A549 (cell line): ENCODE measurements at regions not wholly inside any gene's neighbourhood (a gene's known extent, or its start where the extent isn't known, plus 50 kb on each side); places are given as distances from the start of the nearest gene placed in this dataset.

Source experiments
- ATAC-seq, 2 experiments: fragments of 200-7000 bp in 1 of 2; fragments of >200 bp in 1 of 2; cut with Nextera tagmentation in 1 of 2; cut with Tn5 transposase in 1 of 2; 3 replicates each; pipeline versions ENCODE4 v1.8.0 to v1.9.1; 2018 to 2020; ENCODE audit warnings: mild to moderate bottlenecking in 1 of 2, moderate library complexity in 1 of 2
- CTCF ChIA-PET: fragments of 300-600 bp; sonication (Branson Sonifier 250); formaldehyde crosslinking; extraction: SDS; loops from one replicate; lab custom pipeline; 2021; ENCODE audit warnings: antibody characterized with exemption, inconsistent platforms; lab: Yijun Ruan, JAX
- POLR2A ChIA-PET: fragments of 350-600 bp; formaldehyde crosslinking; extraction: SDS; loops from one replicate; lab custom pipeline; 2021; ENCODE audit warnings: antibody characterized with exemption, inconsistent platforms; lab: Yijun Ruan, JAX
- DNase-seq, 2 experiments: peaks; one replicate each; pipeline versions ENCODE4 v3.0.0 to v3.0.0-alpha.2; 2011 to 2016; ENCODE audit warnings: low read depth in 1 of 2, low spot score in 1 of 2
- FAIRE-seq: peaks from 2 replicates; lab custom pipeline; 2011; peaks lifted over from hg19 to GRCh38; lab: Jason Lieb, UNC
- H3K27ac ChIP-seq, 2 experiments: fragments of >200 bp; sonication (Bioruptor Twin); formaldehyde crosslinking; 3 replicates each; pipeline ENCODE4 v1.5.1; 2016 to 2017
- H3K4me1 ChIP-seq: fragments of >200 bp; sonication (Bioruptor Twin); formaldehyde crosslinking; 3 replicates; pipeline ENCODE4 v1.6.1; 2016
- H3K4me2 ChIP-seq: fragments of >200 bp; sonication (Bioruptor Twin); formaldehyde crosslinking; 3 replicates; pipeline ENCODE4 v1.6.1; 2016
- H3K4me3 ChIP-seq: fragments of >200 bp; sonication (Bioruptor Twin); formaldehyde crosslinking; 3 replicates; pipeline ENCODE4 v1.5.1; 2016
- H3K9me3 ChIP-seq: fragments of >200 bp; sonication (Bioruptor Twin); formaldehyde crosslinking; 3 replicates; pipeline ENCODE4 v1.6.1; 2016
- EHF ChIP-seq: fragments of 250-450 bp; sonication (Bioruptor Pico); IDR thresholded peaks from 2 replicates; pipeline ENCODE4 v1.5.0; 2020; ENCODE audit warnings: mild to moderate bottlenecking
- FOSB ChIP-seq: fragments of 250-450 bp; sonication (Bioruptor Pico); IDR thresholded peaks from 2 replicates; pipeline ENCODE4 v1.5.0; 2020; ENCODE audit warnings: mild to moderate bottlenecking, moderate library complexity
- FOSL2 ChIP-seq, 2 experiments: fragments of 450-650 bp in 1 of 2; fragments of >200 bp in 1 of 2; sonication (Bioruptor Twin) in 1 of 2; formaldehyde crosslinking; IDR thresholded peaks; 2 replicates each; pipeline versions ENCODE4 v1.5.0 to v1.6.1; 2016 to 2020; ENCODE audit warnings: mild to moderate bottlenecking in 1 of 2, moderate library complexity in 1 of 2
- GATA3 ChIP-seq: IDR thresholded peaks from 2 replicates; pipeline ENCODE4 v1.6.1; 2012; ENCODE audit warnings: borderline replicate concordance
- HDAC2 ChIP-seq: fragments of 200-600 bp; sonication (generic); IDR thresholded peaks from 2 replicates; pipeline ENCODE4 v1.6.1; 2016
- JUN ChIP-seq, 2 experiments: fragments of >200 bp; sonication (Bioruptor Twin); formaldehyde crosslinking; IDR thresholded peaks; 2 replicates in 1 of 2; 3 replicates in 1 of 2; pipeline ENCODE4 v1.6.1; 2016 to 2017
- JUNB ChIP-seq: fragments of >200 bp; sonication (Bioruptor Twin); formaldehyde crosslinking; IDR thresholded peaks from 2 replicates; pipeline ENCODE4 v1.6.1; 2016
- KDM1A ChIP-seq: fragments of 200-600 bp; sonication (generic); IDR thresholded peaks from 2 replicates; pipeline ENCODE4 v1.6.1; 2016; ENCODE audit warnings: low read depth, mild to moderate bottlenecking
- KDM5A ChIP-seq: fragments of 200-600 bp; sonication (generic); IDR thresholded peaks from 2 replicates; pipeline ENCODE4 v1.6.1; 2016; ENCODE audit warnings: antibody characterized with exemption, mild to moderate bottlenecking
- MAFK ChIP-seq: fragments of 450-650 bp; IDR thresholded peaks from 2 replicates; pipeline ENCODE4 v1.6.1; 2014; ENCODE audit not compliant: partially characterized antibody
- NFE2L2 ChIP-seq: fragments of 150-350 bp; conservative IDR thresholded peaks from 2 replicates; pipeline ENCODE4 v1.6.1; 2014; ENCODE audit warnings: low read length
- NPAS2 ChIP-seq: fragments of 250-450 bp; sonication (Bioruptor Pico); IDR thresholded peaks from 2 replicates; pipeline ENCODE4 v1.8.0; 2022; ENCODE audit warnings: mild to moderate bottlenecking, moderate library complexity, borderline replicate concordance
- NR3C1 ChIP-seq: fragments of >200 bp; sonication (Bioruptor Twin); formaldehyde crosslinking; IDR thresholded peaks from 3 replicates; pipeline ENCODE4 v1.6.1; 2017
- POLR2AphosphoS2 ChIP-seq: conservative IDR thresholded peaks from 2 replicates; pipeline ENCODE4 v1.6.1; 2012; ENCODE audit warnings: low read length, improper control_type of control experiment, inconsistent platforms
- RCOR1 ChIP-seq: fragments of 150-350 bp; IDR thresholded peaks from 2 replicates; pipeline ENCODE4 v1.6.1; 2014; ENCODE audit warnings: antibody characterized with exemption, low read length, low read depth
- RNF2 ChIP-seq: fragments of 200-600 bp; sonication (generic); IDR thresholded peaks from 2 replicates; pipeline ENCODE4 v1.6.1; 2016; ENCODE audit warnings: low read depth, mild to moderate bottlenecking, antibody characterized with exemption, moderate library complexity, borderline replicate concordance
- TP53 ChIP-seq: fragments of 250-450 bp; sonication (Bioruptor Pico); IDR thresholded peaks from 2 replicates; pipeline ENCODE4 v1.5.0; 2021; ENCODE audit warnings: mild to moderate bottlenecking, moderate library complexity
- ZC3H11A ChIP-seq: fragments of 450-650 bp; IDR thresholded peaks from 2 replicates; pipeline ENCODE4 v1.6.1; 2014; ENCODE audit warnings: antibody characterized with exemption, mild to moderate bottlenecking
- ZFP36 ChIP-seq: fragments of 450-650 bp; IDR thresholded peaks from 2 replicates; pipeline ENCODE4 v1.6.1; 2014; ENCODE audit warnings: borderline replicate concordance; ENCODE audit not compliant: partially characterized antibody
- WGBS: methylation state at CpG from one replicate; pipeline ENCODE4 v1.1.6; 2017; ENCODE audit errors: missing lambda C conversion rate; 5-methylcytosine and 5-hydroxymethylcytosine counted together
- TF ChIP-seq, protein P1 (sequence below): fragments of >200 bp; sonication (Bioruptor Twin); formaldehyde crosslinking; IDR thresholded peaks from 2 replicates; pipeline ENCODE4 v1.6.1; 2016
- TF ChIP-seq, protein P2 (sequence below): fragments of 200-600 bp; sonication (generic); IDR thresholded peaks from 2 replicates; pipeline ENCODE4 v1.6.1; 2016; ENCODE audit warnings: antibody characterized with exemption, mild to moderate bottlenecking, moderate library complexity

DNA sequence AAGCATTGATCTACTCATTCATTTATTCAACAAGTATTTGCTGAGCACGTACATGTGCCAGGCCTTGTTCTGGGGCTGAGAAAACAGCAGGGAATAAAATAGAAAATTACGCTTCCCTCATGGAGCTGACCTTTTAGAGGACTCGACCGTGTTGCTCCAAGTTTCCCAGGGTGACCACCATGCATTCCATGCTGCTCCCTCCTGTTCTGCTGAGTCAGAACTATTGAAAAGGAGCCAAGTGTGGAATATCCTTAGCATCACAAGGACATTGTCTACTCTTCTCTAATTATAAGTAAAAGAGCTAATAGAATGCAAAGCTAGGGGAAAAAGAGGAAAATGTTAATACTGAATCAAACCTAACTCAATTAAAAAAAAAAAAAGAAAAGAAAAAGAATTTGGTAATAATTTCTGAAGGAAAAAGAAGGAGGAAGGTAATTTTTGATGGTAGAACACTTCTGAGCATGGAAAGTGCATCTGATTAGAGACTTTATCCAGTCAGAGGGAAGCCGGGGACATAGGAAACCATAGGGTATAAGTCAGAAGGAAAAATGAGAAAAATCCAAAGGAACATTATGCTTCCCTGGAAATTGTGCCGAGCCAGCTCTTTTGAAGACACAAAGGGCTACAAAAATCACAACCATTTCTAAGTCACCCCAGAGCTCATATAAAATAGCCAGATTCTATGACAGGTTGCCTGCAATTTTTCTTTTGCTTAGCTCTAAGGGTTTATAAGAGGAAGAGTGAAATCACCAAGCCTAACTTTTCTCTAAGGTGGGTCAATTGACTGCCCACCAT is 339.4 kb downstream of the RND3 start:
- no peak for ATAC-seq
- 84% methylated on average over 6 of the region's 6 CpGs for WGBS
- Histone ChIP-seq H3K9me3 (peaks cover 39% of the 10 kb centered on the region), H3K4me2 (no peak overlapping the region), H3K4me1 (peaks cover 12% of the 10 kb centered on the region), H3K27ac (peak overlapping the region in 1 of 2 experiments; percentile 60; a peak in 2 of 6 replicates), H3K4me3 (no peak overlapping the region)
- TF ChIP-seq RCOR1 (no peak), MAFK (peak; percentile 67)
- no peak for DNase-seq
- FAIRE-seq: no peak
- ChIA-PET POLR2A (no interaction called here), CTCF (interaction anchor here (0.6 to 1.5 kb wide), 3 partner anchors 21 to 1959 kb away, joined by 3 to 5 read pairs (median 4); no protein-coding TSS in a partner anchor)

DNA sequence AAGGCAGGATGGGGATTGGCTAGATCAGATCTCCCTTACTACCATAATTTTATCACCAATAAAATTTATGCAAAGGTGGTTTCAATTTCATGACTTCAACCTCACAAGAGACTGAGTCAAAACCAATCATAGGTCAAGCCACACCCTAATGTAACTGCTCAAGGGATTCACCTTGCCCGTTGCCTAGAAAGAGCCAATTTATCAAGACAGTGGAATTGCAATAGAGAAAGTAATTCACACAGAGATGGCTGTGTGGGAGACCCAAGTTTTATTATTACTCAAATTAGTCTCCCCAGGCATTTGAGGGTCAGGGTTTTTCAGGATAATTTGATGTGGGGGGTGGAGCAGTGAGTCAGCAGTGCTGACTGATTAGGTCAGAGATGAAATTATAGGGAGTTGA is 340.6 kb downstream of the RND3 start:
- CTCF ChIA-PET: interaction anchor here (0.6 kb wide), 1 partner anchor 203 kb away, joined by 3 read pairs; no protein-coding TSS in a partner anchor
- no peak for FAIRE-seq
- Histone ChIP-seq H3K4me3 (no peak overlapping the region), H3K9me3 (peaks cover 41% of the 10 kb centered on the region), H3K27ac (0 out of 6 replicates have a peak overlapping the region, but pooled peaks of 1 of the 2 experiments have one; percentile 10), H3K4me1 (peaks cover 24% of the 10 kb centered on the region), H3K4me2 (no peak overlapping the region)
- TF ChIP-seq KDM5A: peak; percentile 62; the same call in 1 of the 2 replicates
- TF ChIP-seq NR3C1: no peak
- no peak for TF ChIP-seq KDM1A
- TF ChIP-seq POLR2AphosphoS2: no peak
- no peak for ATAC-seq
- no peak for DNase-seq
- WGBS: 36% methylated on average over 1 of the region's 1 CpG
- POLR2A ChIA-PET: no interaction called here

DNA sequence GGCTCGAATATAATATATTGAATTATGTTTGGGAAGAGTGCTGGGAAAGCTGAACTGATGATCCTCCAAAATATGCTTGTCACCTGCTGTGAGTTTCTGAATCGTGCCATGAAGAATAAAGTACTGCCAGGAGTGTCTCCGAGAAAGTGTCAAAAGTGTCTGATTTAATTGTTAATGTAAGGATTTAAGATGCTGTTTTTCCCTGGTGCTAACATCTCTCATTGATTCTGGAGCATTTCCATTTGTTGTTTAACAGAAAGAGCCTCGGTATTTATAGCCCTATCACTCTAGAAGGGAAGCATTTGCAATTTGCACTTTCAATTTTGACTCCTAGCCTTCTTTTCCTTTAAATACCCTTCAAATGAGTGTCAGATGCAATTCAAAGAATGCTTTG is 342.2 kb downstream of the RND3 start:
- no peak for TF ChIP-seq TP53 (CRISPR knock-in tag)
- TF ChIP-seq, protein P1, sequence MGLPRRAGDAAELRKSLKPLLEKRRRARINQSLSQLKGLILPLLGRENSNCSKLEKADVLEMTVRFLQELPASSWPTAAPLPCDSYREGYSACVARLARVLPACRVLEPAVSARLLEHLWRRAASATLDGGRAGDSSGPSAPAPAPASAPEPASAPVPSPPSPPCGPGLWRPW: no peak
- no peak for TF ChIP-seq FOSL2 (IDR thresholded peaks at IDR 0.05)
- no peak for TF ChIP-seq FOSL2 (CRISPR knock-in tag; IDR thresholded peaks at IDR 0.05)
- TF ChIP-seq HDAC2: no peak
- DNase-seq (no peak), FAIRE-seq (no peak), ATAC-seq (no peak)
- peak overlapping the region; percentile 25; the same call in 1 of the 3 replicates for H3K4me2 ChIP-seq
- peaks cover 39% of the 10 kb centered on the region for H3K4me1 ChIP-seq
- no peak overlapping the region for H3K4me3 ChIP-seq
- H3K27ac ChIP-seq: peak overlapping the region; percentile 48 to 58; a peak in 5 of 6 replicates
- 71% methylated on average over 4 of the region's 4 CpGs for WGBS
- CTCF ChIA-PET: interaction anchor here (1.8 kb wide), 1 partner anchor 12 kb away, joined by 4 read pairs; no protein-coding TSS in a partner anchor
- H3K9me3 ChIP-seq: peaks cover 41% of the 10 kb centered on the region
- POLR2A ChIA-PET: no interaction called here

DNA sequence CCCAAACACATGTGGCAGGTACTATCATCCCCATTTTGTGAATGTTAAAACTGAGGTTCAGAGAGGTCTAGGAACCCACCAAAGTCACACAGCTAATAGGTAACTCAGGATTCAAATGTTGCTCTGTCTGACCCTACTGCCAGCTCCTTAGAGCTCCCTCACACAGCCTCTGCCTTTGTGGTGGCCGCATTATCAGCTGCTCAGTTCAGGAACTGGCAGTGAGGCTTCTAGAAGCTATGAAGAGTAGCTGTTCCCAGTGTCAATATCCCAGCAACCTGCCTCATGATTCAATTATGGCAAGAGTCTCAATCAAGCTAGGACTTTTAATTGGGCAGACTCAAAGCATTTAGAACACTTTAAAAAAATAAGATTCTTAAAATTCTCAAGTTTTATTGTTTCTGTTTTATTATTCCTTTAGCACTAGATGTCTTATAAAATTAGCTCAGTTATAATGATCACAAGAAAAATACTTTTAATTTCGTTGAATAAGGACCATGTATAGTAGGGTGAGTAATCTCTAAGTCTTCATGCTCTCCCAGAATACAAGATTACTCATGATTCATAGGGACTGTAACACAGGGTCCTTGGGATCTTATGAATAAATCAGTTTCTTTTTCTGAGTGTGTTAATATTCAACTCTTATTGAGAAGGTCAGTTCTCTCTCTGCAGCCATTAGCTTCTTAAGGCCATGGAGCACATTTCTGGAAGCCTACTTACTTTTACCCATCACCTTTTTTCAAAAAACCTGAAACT is 342.7 kb downstream of the RND3 start:
- peak; percentile 54 to 59; a peak in 4 of 6 replicates for ATAC-seq
- CTCF ChIA-PET: interaction anchor here (0.9 to 1.8 kb wide), 2 partner anchors 11 to 12 kb away, joined by 3 to 4 read pairs; no protein-coding TSS in a partner anchor
- TF ChIP-seq ZFP36 (peak; percentile 39), RNF2 (no peak), NFE2L2 (no peak), JUN (IDR thresholded peaks at IDR 0.05) (no peak), NPAS2 (no peak), FOSL2 (IDR thresholded peaks at IDR 0.05) (no peak), FOSL2 (CRISPR knock-in tag; IDR thresholded peaks at IDR 0.05) (0 out of 2 replicates have a peak, but pooled peaks have one; percentile 12), JUNB (no peak), KDM1A (no peak), GATA3 (no peak), FOSB (CRISPR knock-in tag) (no peak), EHF (CRISPR knock-in tag) (no peak), POLR2AphosphoS2 (no peak), ZC3H11A (no peak)
- TF ChIP-seq, protein P2, sequence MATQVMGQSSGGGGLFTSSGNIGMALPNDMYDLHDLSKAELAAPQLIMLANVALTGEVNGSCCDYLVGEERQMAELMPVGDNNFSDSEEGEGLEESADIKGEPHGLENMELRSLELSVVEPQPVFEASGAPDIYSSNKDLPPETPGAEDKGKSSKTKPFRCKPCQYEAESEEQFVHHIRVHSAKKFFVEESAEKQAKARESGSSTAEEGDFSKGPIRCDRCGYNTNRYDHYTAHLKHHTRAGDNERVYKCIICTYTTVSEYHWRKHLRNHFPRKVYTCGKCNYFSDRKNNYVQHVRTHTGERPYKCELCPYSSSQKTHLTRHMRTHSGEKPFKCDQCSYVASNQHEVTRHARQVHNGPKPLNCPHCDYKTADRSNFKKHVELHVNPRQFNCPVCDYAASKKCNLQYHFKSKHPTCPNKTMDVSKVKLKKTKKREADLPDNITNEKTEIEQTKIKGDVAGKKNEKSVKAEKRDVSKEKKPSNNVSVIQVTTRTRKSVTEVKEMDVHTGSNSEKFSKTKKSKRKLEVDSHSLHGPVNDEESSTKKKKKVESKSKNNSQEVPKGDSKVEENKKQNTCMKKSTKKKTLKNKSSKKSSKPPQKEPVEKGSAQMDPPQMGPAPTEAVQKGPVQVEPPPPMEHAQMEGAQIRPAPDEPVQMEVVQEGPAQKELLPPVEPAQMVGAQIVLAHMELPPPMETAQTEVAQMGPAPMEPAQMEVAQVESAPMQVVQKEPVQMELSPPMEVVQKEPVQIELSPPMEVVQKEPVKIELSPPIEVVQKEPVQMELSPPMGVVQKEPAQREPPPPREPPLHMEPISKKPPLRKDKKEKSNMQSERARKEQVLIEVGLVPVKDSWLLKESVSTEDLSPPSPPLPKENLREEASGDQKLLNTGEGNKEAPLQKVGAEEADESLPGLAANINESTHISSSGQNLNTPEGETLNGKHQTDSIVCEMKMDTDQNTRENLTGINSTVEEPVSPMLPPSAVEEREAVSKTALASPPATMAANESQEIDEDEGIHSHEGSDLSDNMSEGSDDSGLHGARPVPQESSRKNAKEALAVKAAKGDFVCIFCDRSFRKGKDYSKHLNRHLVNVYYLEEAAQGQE: no peak
- TF ChIP-seq, all 56 proteins: peak for 2
- POLR2A ChIA-PET: no interaction called here
- DNase-seq: no peak
- H3K27ac ChIP-seq: peak overlapping the region; percentile 48 to 66
- FAIRE-seq: no peak
- peaks cover 41% of the 10 kb centered on the region for H3K9me3 ChIP-seq
- H3K4me2 ChIP-seq: peak overlapping the region; percentile 25; the same call in 1 of the 3 replicates
- H3K4me3 ChIP-seq: no peak overlapping the region
- 51% methylated on average over 2 of the region's 2 CpGs for WGBS
- peaks cover 36% of the 10 kb centered on the region for H3K4me1 ChIP-seq
